ENCODE measurements at regions not wholly inside any gene's neighbourhood (a gene's known extent, or its start where the extent isn't known, plus 50 kb on each side); places are given as distances from the start of the nearest gene placed in this dataset.
A peak's percentile ranks its signal among the peaks of the same experiment; 100 is the strongest.
"Not testable (repeated sequence)": the region's sequence is repeated elsewhere in the genome, so short reads cannot be mapped to it uniquely, and the experiment has no call there.

DNA sequence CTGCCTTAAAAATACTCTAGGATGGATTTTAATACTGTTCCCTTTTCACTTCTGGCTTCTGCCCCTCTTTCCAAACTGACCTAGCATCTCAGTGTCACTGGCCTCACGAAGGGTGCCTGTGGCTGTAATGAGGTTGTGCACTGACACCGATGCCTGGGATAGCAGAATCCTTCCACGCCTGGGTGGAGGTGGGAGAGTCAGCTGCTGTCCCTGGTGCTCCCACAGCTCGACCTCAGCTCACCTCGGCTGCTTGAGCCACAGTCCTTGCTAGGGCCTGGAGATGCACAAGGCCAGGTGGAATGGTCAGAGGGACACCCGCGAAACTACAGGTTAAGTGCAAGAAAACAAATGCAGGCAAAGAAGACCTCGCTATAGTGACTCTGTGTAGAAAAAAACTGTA is 123.4 kb upstream of the ACBD5 start:
- no peaks in the 10 kb centered on the region for H3K4me1 ChIP-seq (ENCODE audit: control insufficient read depth, insufficient read depth, low read length)
- no peaks in the 10 kb centered on the region for H3K36me3 ChIP-seq (ENCODE audit: insufficient read depth, low read length)
- H3K9ac ChIP-seq (ENCODE audit: low read depth, low read length): no peak overlapping the region
- no peak overlapping the region for H3K4me2 ChIP-seq (ENCODE audit: low read length)
- no peaks in the 10 kb centered on the region for H3K9me3 ChIP-seq (replicated peaks; ENCODE audit: low read length)
- H3K4me3 ChIP-seq (ENCODE audit: low read length): no peak overlapping the region
- H3K27me3 ChIP-seq (ENCODE audit: control insufficient read depth, insufficient read depth, low read length): peaks cover 11% of the 10 kb centered on the region

DNA sequence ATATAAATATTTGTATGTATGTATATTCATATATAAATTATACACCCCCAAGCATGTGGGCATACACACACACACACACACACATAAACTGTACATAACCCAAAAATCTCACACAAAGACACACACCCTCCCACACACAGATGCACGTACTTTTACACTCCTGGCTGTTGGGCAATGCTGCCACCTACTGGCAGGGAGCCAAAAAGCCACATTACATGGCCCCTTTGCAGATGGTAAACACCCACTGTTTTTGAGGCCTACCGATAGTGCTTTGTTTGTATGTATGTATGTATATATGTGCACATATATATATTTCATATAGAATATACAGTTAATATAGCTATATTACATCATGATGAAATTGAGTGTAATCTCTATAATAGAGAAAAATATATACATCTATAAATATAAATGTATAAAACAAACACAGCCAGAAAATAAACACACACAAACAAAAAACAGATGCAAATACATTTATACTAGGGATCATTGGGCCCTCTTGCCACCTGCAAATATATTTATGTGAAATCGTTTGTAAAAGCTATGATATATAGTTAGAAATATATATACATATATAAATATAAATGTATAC is 120.1 kb upstream of the ACBD5 start:
- Histone ChIP-seq H3K27me3 (ENCODE audit: control insufficient read depth, insufficient read depth, low read length) (peaks cover 3% of the 10 kb centered on the region), H3K4me3 (ENCODE audit: low read length) (no peak overlapping the region)

DNA sequence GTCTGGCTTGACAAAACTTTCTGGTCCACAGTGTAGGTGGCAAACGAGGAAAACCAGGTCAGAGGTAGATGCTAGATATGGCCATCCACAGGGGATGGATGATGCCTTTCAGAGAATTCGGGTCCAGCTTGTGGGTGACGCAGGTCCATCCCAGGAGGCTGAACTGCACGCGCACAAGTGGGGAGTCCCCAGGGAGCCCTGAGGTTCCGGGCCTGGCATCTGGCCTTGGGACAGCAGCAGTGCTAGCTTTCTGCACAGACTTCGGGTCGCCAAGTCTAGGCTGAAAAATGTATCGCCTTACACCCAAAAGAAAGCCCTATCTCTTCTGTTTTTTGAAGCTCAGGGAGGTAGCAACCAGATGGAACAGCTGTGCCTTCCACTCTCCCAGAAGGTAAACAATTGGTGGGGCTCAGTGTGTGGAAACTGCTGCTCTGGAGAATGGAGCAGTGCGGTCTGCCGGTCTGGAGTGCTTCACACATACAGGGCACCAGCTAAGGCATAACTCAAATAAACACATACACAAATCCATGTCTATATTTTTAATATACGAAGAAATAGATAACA is 119.3 kb upstream of the ACBD5 start:
- H3K36me3 ChIP-seq (ENCODE audit: insufficient read depth, low read length): no peaks in the 10 kb centered on the region
- no peaks in the 10 kb centered on the region for H3K9me3 ChIP-seq (replicated peaks; ENCODE audit: low read length)
- H3K27me3 ChIP-seq (ENCODE audit: control insufficient read depth, insufficient read depth, low read length): no peaks in the 10 kb centered on the region
- no peak overlapping the region for H3K9ac ChIP-seq (ENCODE audit: low read depth, low read length)
- H3K4me3 ChIP-seq (ENCODE audit: low read length): no peak overlapping the region
- no peaks in the 10 kb centered on the region for H3K4me1 ChIP-seq (ENCODE audit: control insufficient read depth, insufficient read depth, low read length)
- no peak overlapping the region for H3K4me2 ChIP-seq (ENCODE audit: low read length)

More for the DNA sequence above, 120.1 kb upstream of the ACBD5 start:
- no peaks in the 10 kb centered on the region for H3K4me1 ChIP-seq (ENCODE audit: control insufficient read depth, insufficient read depth, low read length)
- H3K4me2 ChIP-seq (ENCODE audit: low read length): no peak overlapping the region
- H3K9me3 ChIP-seq (replicated peaks; ENCODE audit: low read length): no peaks in the 10 kb centered on the region
- no peaks in the 10 kb centered on the region for H3K36me3 ChIP-seq (ENCODE audit: insufficient read depth, low read length)
- no peak overlapping the region for H3K9ac ChIP-seq (ENCODE audit: low read depth, low read length)

DNA sequence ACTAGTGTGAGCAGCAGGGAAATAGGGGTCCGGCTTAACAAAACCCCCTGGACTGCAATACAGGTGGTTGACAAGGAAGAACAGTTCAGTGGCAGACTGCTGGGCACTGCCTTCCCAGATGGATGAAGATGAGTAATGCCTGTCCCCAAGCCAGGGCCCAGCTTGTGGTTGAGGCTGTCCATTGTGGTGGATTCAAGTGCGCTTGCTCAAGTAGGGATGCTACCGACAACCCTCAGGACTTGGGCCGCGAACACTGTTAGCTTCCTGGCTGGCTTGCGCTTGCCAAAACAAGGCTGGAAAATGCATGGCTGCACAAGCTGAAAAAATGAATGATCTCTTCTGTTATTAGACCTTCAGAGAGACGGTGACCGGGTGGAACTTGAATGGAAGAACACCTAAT is 116.1 kb upstream of the ACBD5 start:
- no peak overlapping the region for H3K4me2 ChIP-seq (ENCODE audit: low read length)
- no peaks in the 10 kb centered on the region for H3K27me3 ChIP-seq (ENCODE audit: control insufficient read depth, insufficient read depth, low read length)
- H3K4me3 ChIP-seq (ENCODE audit: low read length): no peak overlapping the region
- H3K9me3 ChIP-seq (replicated peaks; ENCODE audit: low read length): no peaks in the 10 kb centered on the region
- no peaks in the 10 kb centered on the region for H3K36me3 ChIP-seq (ENCODE audit: insufficient read depth, low read length)
- no peaks in the 10 kb centered on the region for H3K4me1 ChIP-seq (ENCODE audit: control insufficient read depth, insufficient read depth, low read length)
- H3K9ac ChIP-seq (ENCODE audit: low read depth, low read length): no peak overlapping the region

DNA sequence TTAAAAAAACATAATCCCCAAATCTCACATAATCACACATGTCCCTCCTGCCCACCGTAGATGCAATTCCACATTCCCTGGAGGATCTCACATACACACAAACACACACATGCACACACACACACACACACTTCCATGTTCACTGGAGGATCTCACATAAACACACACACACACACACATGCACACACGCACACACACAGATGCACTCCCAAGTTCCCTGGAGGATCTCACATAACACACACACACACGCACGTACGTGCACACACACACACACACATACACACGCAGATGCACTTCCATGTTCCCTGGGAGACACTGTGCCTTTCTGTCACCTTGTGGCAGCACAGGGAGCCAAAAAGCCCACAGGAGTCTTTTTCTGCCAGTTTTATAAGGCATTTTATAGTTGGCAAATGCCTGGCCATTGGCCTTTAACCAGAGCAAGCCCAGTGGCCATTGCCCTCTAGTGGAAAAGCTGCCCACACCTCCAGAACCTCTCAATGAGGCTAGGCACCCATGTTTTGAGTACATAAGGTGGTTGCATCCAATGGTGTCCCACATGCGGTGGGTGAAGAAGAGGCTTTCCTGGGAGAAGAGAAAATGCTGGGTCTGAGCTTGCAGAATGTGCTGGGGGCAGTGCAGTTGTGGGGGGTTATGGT is 115.4 kb upstream of the ACBD5 start:
- Histone ChIP-seq H3K9ac (ENCODE audit: low read depth, low read length) (no peak overlapping the region), H3K27me3 (ENCODE audit: control insufficient read depth, insufficient read depth, low read length) (no peaks in the 10 kb centered on the region), H3K4me1 (ENCODE audit: control insufficient read depth, insufficient read depth, low read length) (no peaks in the 10 kb centered on the region), H3K4me2 (ENCODE audit: low read length) (no peak overlapping the region), H3K9me3 (replicated peaks; ENCODE audit: low read length) (no peaks in the 10 kb centered on the region), H3K36me3 (ENCODE audit: insufficient read depth, low read length) (no peaks in the 10 kb centered on the region), H3K4me3 (ENCODE audit: low read length) (no peak overlapping the region)

DNA sequence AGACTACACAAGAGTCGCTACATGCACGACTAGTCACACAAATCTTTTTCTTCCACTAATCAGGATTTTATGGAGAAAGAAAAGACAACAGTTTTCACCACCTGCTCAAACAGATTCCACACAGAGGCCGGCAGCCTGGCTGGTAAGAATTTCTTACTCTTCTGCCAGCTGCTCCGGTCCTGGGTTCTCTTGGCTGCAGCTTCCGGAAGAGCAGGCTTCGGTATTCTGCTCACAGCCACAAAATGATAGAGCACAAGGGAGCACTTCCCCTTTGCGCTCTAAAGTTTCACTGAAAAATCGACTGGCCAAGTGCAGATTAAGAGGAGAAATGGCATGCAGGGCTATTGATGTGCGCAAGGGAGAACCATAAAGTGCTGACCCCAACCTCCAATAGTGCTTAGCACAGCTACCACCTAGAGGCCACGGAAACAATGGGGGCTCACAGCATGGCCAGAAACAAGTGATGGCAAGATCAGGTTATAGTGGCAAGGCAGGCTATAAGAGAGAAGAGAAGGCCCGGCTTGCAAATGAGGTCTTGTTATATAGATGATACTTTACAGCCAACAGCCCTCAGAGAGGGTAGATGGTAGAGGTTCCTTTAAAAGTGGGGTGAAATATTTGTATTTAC is 114.2 kb upstream of the ACBD5 start:
- not testable (repeated sequence) for H3K27me3 ChIP-seq (ENCODE audit: control insufficient read depth, insufficient read depth, low read length); H3K4me1 ChIP-seq (ENCODE audit: control insufficient read depth, insufficient read depth, low read length); H3K36me3 ChIP-seq (ENCODE audit: insufficient read depth, low read length); H3K4me3 ChIP-seq (ENCODE audit: low read length); H3K9me3 ChIP-seq (replicated peaks; ENCODE audit: low read length); H3K9ac ChIP-seq (ENCODE audit: low read depth, low read length)
- peak overlapping the region; percentile 51 for H3K4me2 ChIP-seq (ENCODE audit: low read length)

DNA sequence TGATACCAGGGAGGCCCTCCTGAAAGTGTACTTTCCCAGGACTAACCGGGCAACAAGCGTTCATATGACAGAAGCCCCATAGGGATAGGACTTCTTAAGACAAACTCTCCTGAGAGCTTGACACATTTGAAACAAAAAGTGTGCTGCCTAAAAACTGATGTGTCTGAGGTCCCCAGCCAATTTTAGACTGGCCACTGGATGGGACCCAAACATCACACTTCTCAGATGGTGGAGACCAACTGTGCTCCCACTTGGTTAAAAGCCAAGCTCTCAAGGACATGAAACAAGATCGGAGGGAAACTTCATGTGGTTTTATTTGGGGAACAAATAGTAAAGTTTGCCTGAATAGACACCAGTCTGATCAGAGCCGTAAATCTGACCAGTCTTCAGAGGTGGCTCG is 113.5 kb upstream of the ACBD5 start:
- H3K4me1 ChIP-seq (ENCODE audit: control insufficient read depth, insufficient read depth, low read length); H3K9me3 ChIP-seq (replicated peaks; ENCODE audit: low read length); H3K4me3 ChIP-seq (ENCODE audit: low read length); H3K9ac ChIP-seq (ENCODE audit: low read depth, low read length); H3K27me3 ChIP-seq (ENCODE audit: control insufficient read depth, insufficient read depth, low read length); H3K36me3 ChIP-seq (ENCODE audit: insufficient read depth, low read length): not testable (repeated sequence)
- H3K4me2 ChIP-seq (ENCODE audit: low read length): peak overlapping the region; percentile 51

DNA sequence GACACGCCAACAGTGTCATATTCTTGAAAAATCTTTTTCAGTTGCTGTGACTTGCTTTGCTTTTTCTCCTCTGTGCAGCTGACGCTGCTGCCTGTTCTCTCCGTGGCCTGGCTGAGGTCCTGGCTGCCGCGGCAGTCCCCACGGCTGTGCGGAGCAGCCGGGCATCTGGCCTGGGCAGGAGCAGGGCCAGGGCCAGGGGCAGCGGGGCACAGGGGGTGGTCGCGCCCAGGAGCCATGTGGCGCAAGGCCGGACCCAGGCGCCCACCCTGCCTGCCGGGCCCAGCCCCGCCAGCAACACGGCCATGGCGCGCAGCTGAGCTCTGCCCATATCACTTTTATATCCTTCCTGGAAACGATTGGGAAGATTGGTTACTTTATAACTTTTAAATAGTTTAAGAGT is 109.4 kb upstream of the ACBD5 start:
- H3K4me1 ChIP-seq (ENCODE audit: control insufficient read depth, insufficient read depth, low read length): no peaks in the 10 kb centered on the region
- H3K36me3 ChIP-seq (ENCODE audit: insufficient read depth, low read length): no peaks in the 10 kb centered on the region
- no peak overlapping the region for H3K9ac ChIP-seq (ENCODE audit: low read depth, low read length)
- H3K9me3 ChIP-seq (replicated peaks; ENCODE audit: low read length): no peaks in the 10 kb centered on the region
- H3K4me2 ChIP-seq (ENCODE audit: low read length): peak overlapping the region; percentile 62
- H3K27me3 ChIP-seq (ENCODE audit: control insufficient read depth, insufficient read depth, low read length): peaks cover 19% of the 10 kb centered on the region
- peak overlapping the region; percentile 2 for H3K4me3 ChIP-seq (ENCODE audit: low read length)

DNA sequence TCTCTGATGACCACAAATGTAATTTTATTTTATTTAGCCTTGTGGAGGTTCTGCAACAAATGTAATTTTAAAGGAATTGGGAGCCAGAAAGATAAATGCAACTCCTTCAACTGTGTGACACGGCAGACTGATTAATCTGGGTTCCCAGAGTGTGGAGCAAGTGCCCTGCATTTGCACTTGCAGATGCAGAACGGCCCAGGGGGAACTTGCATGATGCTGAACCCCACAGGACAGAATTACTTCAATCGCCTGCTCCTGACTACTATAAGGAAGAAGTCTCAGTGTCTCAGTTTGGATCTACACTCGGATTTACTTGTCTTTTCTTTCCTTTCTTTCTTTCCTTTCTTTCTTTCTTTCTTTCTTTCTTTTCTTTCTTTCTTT is 107.2 kb upstream of the ACBD5 start:
- not testable (repeated sequence) for H3K36me3 ChIP-seq (ENCODE audit: insufficient read depth, low read length); H3K9ac ChIP-seq (ENCODE audit: low read depth, low read length); H3K9me3 ChIP-seq (replicated peaks; ENCODE audit: low read length); H3K4me1 ChIP-seq (ENCODE audit: control insufficient read depth, insufficient read depth, low read length); H3K4me2 ChIP-seq (ENCODE audit: low read length); H3K4me3 ChIP-seq (ENCODE audit: low read length)
- H3K27me3 ChIP-seq (ENCODE audit: control insufficient read depth, insufficient read depth, low read length): peaks cover 27% of the 10 kb centered on the region

DNA sequence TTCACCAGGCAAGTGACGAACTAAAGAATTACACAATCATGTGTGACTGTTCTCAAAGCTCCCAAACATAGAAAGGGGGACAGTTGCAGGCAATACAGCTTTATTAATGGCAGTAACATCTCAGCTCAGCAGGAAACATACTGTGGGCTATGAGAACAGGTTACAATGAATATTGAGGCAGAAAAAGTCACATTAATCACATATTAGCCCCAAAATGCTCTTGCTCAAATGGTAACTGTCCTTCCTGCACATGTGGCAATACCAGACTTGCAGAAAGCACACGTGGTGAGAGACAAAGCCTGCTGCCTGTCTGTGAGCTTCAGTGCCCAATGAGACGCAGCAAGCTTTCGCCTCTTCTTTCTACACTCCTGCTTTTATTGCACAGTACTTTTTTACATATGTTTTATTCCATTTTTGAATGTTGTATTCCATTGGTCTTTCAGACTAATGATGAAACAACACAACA is 104.9 kb upstream of the ACBD5 start:
- Histone ChIP-seq H3K4me3 (ENCODE audit: low read length) (no peak overlapping the region), H3K4me1 (ENCODE audit: control insufficient read depth, insufficient read depth, low read length) (no peaks in the 10 kb centered on the region), H3K9me3 (replicated peaks; ENCODE audit: low read length) (no peaks in the 10 kb centered on the region), H3K27me3 (ENCODE audit: control insufficient read depth, insufficient read depth, low read length) (peaks cover 27% of the 10 kb centered on the region), H3K36me3 (ENCODE audit: insufficient read depth, low read length) (no peaks in the 10 kb centered on the region), H3K4me2 (ENCODE audit: low read length) (no peak overlapping the region), H3K9ac (ENCODE audit: low read depth, low read length) (no peak overlapping the region)

DNA sequence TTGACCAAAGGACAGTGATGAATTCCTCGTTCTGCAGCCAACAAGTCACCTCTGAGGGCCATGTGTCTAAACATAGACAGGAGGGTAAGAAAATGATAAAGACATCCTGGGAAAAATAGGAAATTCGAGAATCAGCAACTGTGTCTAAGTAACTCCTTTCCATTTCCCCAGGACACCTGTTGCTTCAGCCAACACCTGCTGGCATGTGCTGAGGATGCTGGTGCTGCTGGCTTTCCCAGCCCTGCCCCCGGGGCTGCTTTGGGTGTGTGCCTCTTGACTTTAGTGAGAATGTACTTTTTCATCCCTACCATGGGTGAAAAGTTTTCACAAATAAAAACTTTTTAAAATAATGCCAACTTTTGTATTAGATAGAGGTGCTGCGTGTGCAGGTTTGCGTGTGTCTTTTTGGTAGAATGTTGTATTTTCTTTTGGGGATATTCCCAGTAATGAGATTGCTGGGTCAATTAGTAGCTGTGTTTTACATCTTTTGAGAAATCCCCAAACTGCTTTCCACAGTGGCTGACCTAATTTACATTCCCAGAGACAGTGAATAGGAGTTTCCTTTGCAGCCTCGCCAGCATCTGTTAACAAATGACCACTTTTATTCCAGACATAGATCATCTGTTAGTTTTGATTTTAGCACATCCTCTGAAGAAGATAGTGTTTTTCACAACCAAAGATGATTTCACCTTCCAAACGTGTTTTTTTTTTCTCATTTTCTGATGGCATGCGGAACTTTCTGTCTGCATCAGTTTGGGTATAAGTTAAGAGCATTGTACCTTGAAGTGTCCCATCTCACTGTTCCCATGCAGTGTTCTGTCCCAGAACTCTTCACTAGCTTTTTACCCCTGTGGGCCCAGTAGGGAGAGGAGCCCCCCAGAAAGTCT is 104.2 kb upstream of the ACBD5 start:
- no peak overlapping the region for H3K4me3 ChIP-seq (ENCODE audit: low read length)
- H3K27me3 ChIP-seq (ENCODE audit: control insufficient read depth, insufficient read depth, low read length): peaks cover 26% of the 10 kb centered on the region
- H3K4me1 ChIP-seq (ENCODE audit: control insufficient read depth, insufficient read depth, low read length): no peaks in the 10 kb centered on the region
- H3K36me3 ChIP-seq (ENCODE audit: insufficient read depth, low read length): no peaks in the 10 kb centered on the region
- no peak overlapping the region for H3K9ac ChIP-seq (ENCODE audit: low read depth, low read length)
- no peak overlapping the region for H3K4me2 ChIP-seq (ENCODE audit: low read length)
- no peaks in the 10 kb centered on the region for H3K9me3 ChIP-seq (replicated peaks; ENCODE audit: low read length)

Data from skeletal muscle satellite cell (primary cell).